Mammary epithelial cell (primary cell): ENCODE measurements at regions not wholly inside any gene's neighbourhood (a gene's known extent, or its start where the extent isn't known, plus 50 kb on each side); places are given as distances from the start of the nearest gene placed in this dataset.

Experiments used
- CTCF ChIP-seq, 2 donors: IDR thresholded peaks in 1 of 2; conservative IDR thresholded peaks in 1 of 2; 2 replicates each; pipeline ENCODE4 v1.5.1; 2011 to 2012; ENCODE audit warnings: inconsistent platforms in 2 of 2, low read length in 2 of 2, mild to moderate bottlenecking in 2 of 2, control low read depth in 1 of 2, low read depth in 1 of 2; ENCODE audit not compliant: insufficient read depth in 1 of 2; ENCODE audit errors: extremely low read depth in 1 of 2
- EZH2 ChIP-seq: IDR thresholded peaks from 2 replicates; pipeline ENCODE4 v1.6.1; 2012; ENCODE audit warnings: low read length, inconsistent platforms, borderline replicate concordance

- TF ChIP-seq CTCF (conservative IDR thresholded peaks at IDR 0.05 in 1 of 2, IDR thresholded peaks at IDR 0.05 in 1 of 2; ENCODE audit: extremely low read depth in 1 of 2, insufficient read depth in 1 of 2, low read depth in 1 of 2, low read length in 2 of 2), result no peak
- TF ChIP-seq EZH2, result no peak
These were observed 473.9 kb upstream of the FZD8 start for GRCh38 chr10:36116040-36116439.
